Sigmoid colon (tissue), 6 donors: ENCODE measurements at regions not wholly inside any gene's neighbourhood (a gene's known extent, or its start where the extent isn't known, plus 50 kb on each side); places are given as distances from the start of the nearest gene placed in this dataset.

Source experiments
- DNase-seq: peaks from one replicate; pipeline ENCODE4 v3.0.0-alpha.2; 2019
- H3K27ac ChIP-seq, 4 donors: fragments of 200-600 bp; sonication (generic); one replicate each; pipeline ENCODE4 v1.5.1; 2016 to 2019; ENCODE audit warnings: mild to moderate bottlenecking in 1 of 4
- H3K27me3 ChIP-seq, 3 donors: fragments of 200-600 bp; sonication (generic); one replicate each; pipeline ENCODE4 v1.5.1; 2019; ENCODE audit warnings: mild to moderate bottlenecking in 1 of 3
- H3K36me3 ChIP-seq, 4 donors: fragments of 200-600 bp; sonication (generic); one replicate each; pipeline ENCODE4 v1.5.1; 2016 to 2019
- H3K4me1 ChIP-seq, 4 donors: fragments of 200-600 bp; sonication (generic); one replicate each; pipeline ENCODE4 v1.5.1; 2017 to 2019
- H3K4me3 ChIP-seq, 4 donors: fragments of 200-600 bp; sonication (generic); one replicate each; pipeline ENCODE4 v1.5.1; 2017 to 2019; ENCODE audit warnings: mild to moderate bottlenecking in 2 of 4, moderate library complexity in 1 of 4
- H3K9me3 ChIP-seq, 4 donors: fragments of 200-600 bp in 3 of 4; sonication (generic) in 3 of 4; one replicate each; pipeline versions ENCODE4 v1.5.1 to v1.6.1; 2013 to 2019
- CTCF ChIP-seq, 4 experiments: fragments of 450-650 bp in 3 of 4; fragments of 200-600 bp in 1 of 4; IDR thresholded peaks; one replicate each; pipeline ENCODE4 v1.5.1; 2016 to 2019; ENCODE audit warnings: antibody characterized with exemption in 4 of 4, mild to moderate bottlenecking in 3 of 4, moderate library complexity in 2 of 4
- EP300 ChIP-seq, 4 donors: sonication (generic); formaldehyde crosslinking; IDR thresholded peaks; one replicate each; pipeline ENCODE4 v1.6.1; 2017; ENCODE audit warnings: antibody characterized with exemption in 4 of 4
- POLR2A ChIP-seq, 2 donors: fragments of 450-650 bp; IDR thresholded peaks; one replicate each; pipeline ENCODE4 v1.6.1; 2016; ENCODE audit warnings: antibody characterized with exemption in 2 of 2, mild to moderate bottlenecking in 2 of 2, moderate library complexity in 2 of 2
- POLR2AphosphoS5 ChIP-seq, 4 donors: sonication (generic); formaldehyde crosslinking; IDR thresholded peaks; one replicate each; pipeline ENCODE4 v1.6.1; 2017; ENCODE audit warnings: antibody characterized with exemption in 4 of 4
- WGBS, 2 donors: extraction: QIAGEN DNeasy Blood & Tissue Kit; methylation state at CpG; one replicate each; pipeline ENCODE4 v1.1.7; 2013; 5-methylcytosine and 5-hydroxymethylcytosine counted together
- intact Hi-C: fragments of 100-400 bp; cut with DNase I; formaldehyde crosslinking; loops from one replicate; pipeline ENCODE4 v1.15.1; 2023
- donor health status: healthy with polysubstance abuse.
- donor health status: healthy.

GRCh38 chr3:115445559-115445958 is 177.8 kb upstream of the GAP43 start:
- H3K9me3 ChIP-seq: no peaks in the 10 kb centered on the region
- intact Hi-C loops: no loop called here
- DNase-seq: no peak
- H3K4me3 ChIP-seq: no peak overlapping the region
- WGBS, 2 donors: 65 to 80% methylated on average over 3 of the region's 3 CpGs
- H3K36me3 ChIP-seq: no peaks in the 10 kb centered on the region
- TF ChIP-seq POLR2A (IDR thresholded peaks at IDR 0.05): no peak
- TF ChIP-seq POLR2AphosphoS5 (IDR thresholded peaks at IDR 0.05): no peak
- TF ChIP-seq CTCF (IDR thresholded peaks at IDR 0.05): no peak
- TF ChIP-seq EP300 (IDR thresholded peaks at IDR 0.05): no peak
- no peaks in the 10 kb centered on the region for H3K4me1 ChIP-seq
- no peak overlapping the region for H3K27ac ChIP-seq
- H3K27me3 ChIP-seq: no peaks in the 10 kb centered on the region

GRCh38 chr3:115448851-115449250 is 174.5 kb upstream of the GAP43 start:
- H3K27ac ChIP-seq: no peak overlapping the region
- H3K4me3 ChIP-seq: no peak overlapping the region
- DNase-seq: no peak
- no peaks in the 10 kb centered on the region for H3K27me3 ChIP-seq
- H3K36me3 ChIP-seq: no peaks in the 10 kb centered on the region
- 41 to 45% methylated on average over 2 of the region's 2 CpGs for WGBS, 2 donors
- no peaks in the 10 kb centered on the region for H3K4me1 ChIP-seq
- intact Hi-C loops: no loop called here
- no peaks in the 10 kb centered on the region for H3K9me3 ChIP-seq
- no peak for TF ChIP-seq POLR2A (IDR thresholded peaks at IDR 0.05)
- TF ChIP-seq POLR2AphosphoS5 (IDR thresholded peaks at IDR 0.05): no peak
- TF ChIP-seq CTCF (IDR thresholded peaks at IDR 0.05): no peak
- no peak for TF ChIP-seq EP300 (IDR thresholded peaks at IDR 0.05)

GRCh38 chr3:115450036-115450435 is 173.3 kb upstream of the GAP43 start:
- no peak overlapping the region for H3K27ac ChIP-seq
- intact Hi-C loops: no loop called here
- DNase-seq: no peak
- H3K4me1 ChIP-seq: no peaks in the 10 kb centered on the region
- no peaks in the 10 kb centered on the region for H3K36me3 ChIP-seq
- 43 to 67% methylated on average over 4 of the region's 4 CpGs for WGBS, 2 donors
- no peaks in the 10 kb centered on the region for H3K27me3 ChIP-seq
- no peaks in the 10 kb centered on the region for H3K9me3 ChIP-seq
- TF ChIP-seq CTCF (IDR thresholded peaks at IDR 0.05) (no peak), POLR2A (IDR thresholded peaks at IDR 0.05) (no peak), POLR2AphosphoS5 (IDR thresholded peaks at IDR 0.05) (no peak), EP300 (IDR thresholded peaks at IDR 0.05) (no peak)
- no peak overlapping the region for H3K4me3 ChIP-seq

- DNase-seq: no peak
- Histone ChIP-seq H3K4me1 (no peaks in the 10 kb centered on the region), H3K27ac (no peak overlapping the region), H3K4me3 (no peak overlapping the region), H3K36me3 (no peaks in the 10 kb centered on the region), H3K9me3 (no peaks in the 10 kb centered on the region), H3K27me3 (no peaks in the 10 kb centered on the region)
- no peak for TF ChIP-seq EP300 (IDR thresholded peaks at IDR 0.05)
- no peak for TF ChIP-seq POLR2AphosphoS5 (IDR thresholded peaks at IDR 0.05)
- no peak for TF ChIP-seq POLR2A (IDR thresholded peaks at IDR 0.05)
- no peak for TF ChIP-seq CTCF (IDR thresholded peaks at IDR 0.05)
- intact Hi-C loops: no loop called here
- 47 to 72% methylated on average over 2 of the region's 2 CpGs for WGBS, 2 donors
Observed at GRCh38 chr3:115464036-115464435, 159.3 kb upstream of the GAP43 start.

GRCh38 chr3:115469649-115470048 is 153.7 kb upstream of the GAP43 start:
- no peaks in the 10 kb centered on the region for H3K4me1 ChIP-seq
- no peaks in the 10 kb centered on the region for H3K9me3 ChIP-seq
- intact Hi-C loops: no loop called here

More at GRCh38 chr3:115469649-115470048, 153.7 kb upstream of the GAP43 start:
- no peaks in the 10 kb centered on the region for H3K36me3 ChIP-seq
- TF ChIP-seq EP300 (IDR thresholded peaks at IDR 0.05) (no peak), POLR2AphosphoS5 (IDR thresholded peaks at IDR 0.05) (no peak), POLR2A (IDR thresholded peaks at IDR 0.05) (no peak)
- no peak for DNase-seq
- H3K4me3 ChIP-seq: no peak overlapping the region
- H3K27ac ChIP-seq: no peak overlapping the region
- H3K27me3 ChIP-seq: no peaks in the 10 kb centered on the region
- WGBS, 2 donors: 28 to 67% methylated on average over 3 of the region's 3 CpGs
